Activated gamma-delta T cell treated with Interleukin-2 at 50 U/mL for 16 hours (primary cell): ENCODE measurements at regions not wholly inside any gene's neighbourhood (a gene's known extent, or its start where the extent isn't known, plus 50 kb on each side); places are given as distances from the start of the nearest gene placed in this dataset.

Experiments
- DNase-seq: peaks from one replicate; pipeline ENCODE4 v3.0.0-alpha.2; 2020

- no peak for DNase-seq
Measured at GRCh38 chr3:70840106-70840870, 527.9 kb upstream of the MDFIC2 start.

DNA sequence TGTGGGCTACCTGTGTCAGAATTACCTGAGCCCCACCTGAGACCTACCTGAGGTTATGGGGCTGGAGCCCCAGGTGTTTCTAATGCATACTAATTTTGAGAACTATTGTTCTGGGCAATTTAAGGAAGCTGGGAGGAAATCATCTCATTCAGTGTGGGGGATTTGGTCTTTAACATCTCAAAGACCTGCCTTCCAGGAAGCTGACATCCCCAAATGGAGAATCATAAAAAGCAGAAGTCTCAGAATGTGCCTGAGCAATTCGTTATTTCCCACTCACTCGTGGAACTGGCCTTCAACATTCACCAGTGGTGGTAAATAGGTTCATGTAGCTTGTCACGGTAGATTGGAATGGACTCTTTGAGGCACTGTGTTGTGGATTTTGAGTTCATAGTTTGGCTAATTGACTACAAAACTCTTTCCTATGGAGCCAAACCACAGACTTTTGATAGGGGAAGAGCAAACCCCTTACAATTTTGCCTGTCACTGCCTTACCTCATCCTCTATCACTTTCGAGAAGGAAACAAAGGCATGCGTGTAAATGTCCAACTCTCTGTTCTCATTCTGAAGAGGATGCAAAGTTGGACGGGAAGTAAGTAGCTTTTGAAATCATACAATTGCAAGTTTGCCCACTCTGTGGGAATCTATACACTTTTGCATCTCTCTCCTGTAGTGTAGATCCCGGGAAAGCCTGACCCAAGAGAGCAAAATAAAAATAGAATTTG, 521.0 kb upstream of the MDFIC2 start:
- DNase-seq, result no peak

- DNase-seq, result no peak
Measured at GRCh38 chr3:70832834-70833205, 520.4 kb upstream of the MDFIC2 start.

DNA sequence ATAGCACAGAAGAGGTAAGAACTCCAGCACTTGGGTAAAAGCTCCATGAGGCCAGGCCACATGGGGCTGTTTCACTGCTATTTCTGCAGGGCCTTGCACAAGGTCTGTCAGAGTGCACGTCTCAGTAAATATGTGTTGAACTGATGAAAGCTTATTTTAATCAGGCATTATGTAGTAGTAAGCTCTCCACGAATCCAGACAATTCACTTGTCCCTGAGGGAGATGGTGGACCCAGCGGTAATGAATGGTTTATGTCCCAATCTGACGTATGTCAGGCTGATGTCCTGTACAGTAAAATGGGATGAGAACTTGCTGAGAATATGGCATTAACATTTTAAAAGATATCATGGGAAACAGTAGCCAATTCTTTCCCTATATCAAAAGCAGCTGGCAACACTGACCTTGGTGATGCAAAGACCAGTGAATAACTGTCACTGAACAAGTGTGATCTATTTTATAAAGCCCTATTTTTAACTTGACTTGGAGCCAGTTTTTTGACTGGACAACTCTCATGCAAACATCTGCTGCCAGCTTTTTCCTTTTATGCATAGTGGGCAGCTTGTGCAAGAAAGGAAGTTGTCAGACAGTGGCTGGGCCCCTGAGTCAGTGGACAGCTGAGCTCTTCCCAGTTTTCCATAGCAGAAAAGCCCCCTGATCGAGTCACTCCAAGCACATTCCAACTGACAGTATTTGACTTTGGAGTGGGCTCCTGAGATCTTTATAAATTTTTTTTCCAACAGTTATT, 519.8 kb upstream of the MDFIC2 start:
- DNase-seq, result no peak

GRCh38 chr3:70829092-70829491, 516.7 kb upstream of the MDFIC2 start:
- no peak for DNase-seq

- DNase-seq, result no peak
Measured at GRCh38 chr3:70824773-70825172, 512.3 kb upstream of the MDFIC2 start.

DNA sequence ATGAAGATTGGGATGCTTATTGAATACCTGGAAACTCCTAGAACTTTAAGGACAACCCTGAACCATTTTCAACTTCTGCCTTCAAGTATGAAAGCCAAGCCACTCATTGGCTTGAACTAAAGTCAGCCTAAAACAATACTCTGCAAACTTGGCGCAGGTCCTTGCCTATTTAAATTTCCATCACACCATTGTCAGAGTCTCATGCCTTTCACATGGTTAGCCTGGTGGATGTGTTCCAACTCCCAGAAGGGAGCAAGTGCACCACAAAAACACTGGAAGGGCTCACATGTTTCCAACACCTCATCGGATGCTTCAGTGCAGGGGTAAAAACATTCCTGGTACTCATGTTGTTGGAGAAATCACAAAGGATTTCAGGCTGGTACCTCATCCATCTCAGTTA, 511.6 kb upstream of the MDFIC2 start:
- no peak for DNase-seq

GRCh38 chr3:70823622-70824021, 511.2 kb upstream of the MDFIC2 start:
- no peak for DNase-seq

DNA sequence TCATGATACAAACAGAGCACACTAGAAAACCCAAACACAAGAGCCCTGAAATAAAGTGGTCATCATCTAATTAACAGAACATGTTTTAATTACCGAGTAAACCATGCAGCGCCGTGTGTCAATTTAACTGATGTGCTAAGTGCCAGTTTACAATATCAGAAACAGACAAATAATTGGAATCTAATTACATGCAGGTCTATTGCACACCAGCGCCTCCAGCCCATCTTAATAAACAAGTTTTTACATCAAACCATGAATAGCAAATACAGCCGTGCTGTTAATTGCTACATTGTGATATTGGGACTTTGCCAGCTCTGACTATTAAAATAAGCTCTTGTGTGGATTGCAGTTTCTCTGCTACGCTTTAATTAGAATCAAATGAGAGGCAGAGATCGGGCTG, 510.2 kb upstream of the MDFIC2 start:
- no peak for DNase-seq

DNA sequence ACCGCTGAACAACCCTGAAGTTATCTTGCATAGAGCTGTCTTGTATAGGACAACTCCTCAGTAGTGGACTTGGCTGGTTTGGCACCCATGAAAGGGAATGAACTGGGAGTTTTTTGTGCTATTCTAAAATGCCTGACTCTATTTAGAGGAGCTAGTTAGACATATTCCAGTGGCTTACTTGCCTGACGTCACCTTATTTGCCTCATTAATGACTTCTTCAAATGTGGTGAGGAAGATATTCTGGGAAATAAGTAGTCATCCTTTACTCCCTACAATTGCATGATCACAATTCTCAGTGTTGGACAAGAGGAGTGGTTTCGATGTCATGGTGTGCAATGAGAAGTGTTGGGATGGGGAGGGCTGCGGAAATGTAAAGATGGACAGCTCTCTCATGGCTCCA, 509.2 kb upstream of the MDFIC2 start:
- DNase-seq, result no peak

DNA sequence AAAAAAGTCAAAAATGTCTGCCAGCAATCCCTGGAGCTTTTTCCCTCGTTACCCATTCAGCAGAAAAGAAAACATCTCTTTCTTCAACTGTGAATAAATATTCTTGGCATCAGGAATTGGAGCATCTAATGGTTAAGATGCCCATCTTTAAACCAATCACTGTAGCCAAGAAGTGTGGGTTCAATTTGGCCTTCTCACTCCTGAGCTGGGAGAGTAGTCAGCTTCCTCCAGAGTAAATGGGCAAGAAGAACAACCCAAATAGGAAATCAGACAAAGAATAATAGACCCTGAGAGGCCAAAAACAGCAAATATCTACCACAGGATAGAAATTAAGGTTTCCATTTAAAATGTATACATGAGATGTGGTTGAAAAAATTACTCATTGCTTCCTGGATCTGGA, 508.0 kb upstream of the MDFIC2 start:
- no peak for DNase-seq

DNA sequence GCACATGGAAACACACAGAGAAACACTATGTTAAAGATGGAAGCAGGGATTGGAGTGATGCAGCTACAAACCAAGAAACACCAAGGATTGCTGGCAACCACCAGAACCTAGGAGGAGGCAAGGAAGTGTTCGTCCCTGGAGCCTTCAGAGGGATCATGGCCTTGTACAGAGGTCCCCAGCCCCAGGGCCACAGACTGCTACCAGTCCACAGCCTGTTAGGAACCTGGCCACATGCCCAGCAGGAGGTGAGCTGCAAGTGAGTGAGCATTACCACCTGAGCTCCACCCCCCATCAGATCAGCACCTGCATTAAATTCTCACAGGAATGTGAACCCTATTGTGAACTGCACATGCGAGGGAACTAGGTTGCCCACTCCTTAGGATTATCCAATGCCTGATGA, 505.7 kb upstream of the MDFIC2 start:
- no peak for DNase-seq

DNA sequence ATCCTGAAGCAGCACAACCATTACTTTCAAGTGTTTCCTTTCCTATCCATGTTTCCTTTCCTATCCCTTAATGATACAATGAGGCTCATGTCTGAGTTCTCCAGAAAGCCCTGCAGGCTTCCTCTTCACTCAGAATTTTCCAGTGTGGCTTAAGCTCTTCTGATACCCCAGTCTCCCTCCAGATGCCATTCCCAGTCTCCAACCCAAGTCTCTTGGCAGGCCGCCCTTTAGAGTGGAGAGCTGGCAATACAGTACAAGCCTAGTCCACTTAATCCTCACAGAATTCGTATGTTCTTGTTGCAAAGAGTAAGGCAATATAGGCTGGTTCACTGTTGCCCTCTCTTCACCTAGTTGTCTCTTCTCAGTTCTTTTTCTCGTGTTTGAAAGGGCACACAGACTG, 503.9 kb upstream of the MDFIC2 start:
- DNase-seq, result no peak

DNA sequence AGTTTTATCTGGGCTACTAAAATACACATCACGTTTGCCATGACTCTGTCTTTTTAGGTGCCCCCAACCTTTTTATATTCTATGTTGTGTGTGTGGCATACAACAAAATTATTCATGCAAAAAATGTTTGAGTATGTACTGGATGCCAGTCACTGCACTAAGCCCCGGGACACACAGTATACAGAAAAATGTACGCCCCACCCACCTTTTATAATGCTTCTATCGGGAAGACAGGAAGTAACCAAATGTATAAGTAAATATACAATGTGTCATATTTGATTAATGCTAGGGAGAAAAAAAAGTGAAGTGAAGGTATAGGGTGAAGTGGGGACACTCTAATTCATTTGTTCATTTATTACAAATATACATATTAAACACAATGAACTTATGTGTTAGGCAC, 503.4 kb upstream of the MDFIC2 start:
- DNase-seq, result no peak

DNA sequence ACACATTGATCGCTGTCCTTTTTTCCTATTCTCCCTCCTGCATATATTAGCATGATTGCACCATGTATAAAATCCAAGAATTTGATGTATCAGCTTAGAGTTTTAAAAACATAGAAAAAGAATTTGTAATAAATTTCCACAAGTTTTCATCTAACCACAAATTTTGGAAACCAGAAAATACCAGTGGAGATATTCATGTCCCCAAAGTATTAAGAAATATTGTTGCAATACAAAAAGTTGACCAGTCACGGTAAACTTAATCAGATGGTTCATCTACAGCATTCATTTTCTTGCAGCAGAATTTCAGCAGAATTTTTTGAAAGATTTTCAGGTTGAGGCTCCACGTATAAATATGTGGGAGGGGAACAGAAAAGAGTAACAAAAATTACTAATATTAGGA, 500.9 kb upstream of the MDFIC2 start:
- DNase-seq, result no peak

DNA sequence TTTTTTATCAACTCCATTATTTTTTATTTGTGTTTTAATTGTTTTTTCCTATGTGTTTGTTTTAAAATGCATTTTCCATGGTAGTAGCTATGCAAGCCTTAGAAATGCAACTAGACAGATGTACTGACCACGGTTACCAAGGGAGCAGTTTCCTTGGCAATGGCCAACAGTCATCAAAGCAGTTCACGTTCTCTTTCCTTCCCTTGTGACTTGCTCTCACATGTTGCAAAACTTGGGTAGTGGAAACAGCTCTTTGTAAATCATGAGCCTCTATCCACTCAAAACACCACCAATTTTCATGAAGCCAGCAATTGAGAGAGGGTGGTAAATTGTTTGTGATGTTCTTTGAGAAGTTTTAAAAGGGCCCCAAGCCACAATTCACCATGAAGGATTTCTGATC, 499.4 kb upstream of the MDFIC2 start:
- no peak for DNase-seq

GRCh38 chr3:70808881-70809280, 496.4 kb upstream of the MDFIC2 start:
- no peak for DNase-seq

DNA sequence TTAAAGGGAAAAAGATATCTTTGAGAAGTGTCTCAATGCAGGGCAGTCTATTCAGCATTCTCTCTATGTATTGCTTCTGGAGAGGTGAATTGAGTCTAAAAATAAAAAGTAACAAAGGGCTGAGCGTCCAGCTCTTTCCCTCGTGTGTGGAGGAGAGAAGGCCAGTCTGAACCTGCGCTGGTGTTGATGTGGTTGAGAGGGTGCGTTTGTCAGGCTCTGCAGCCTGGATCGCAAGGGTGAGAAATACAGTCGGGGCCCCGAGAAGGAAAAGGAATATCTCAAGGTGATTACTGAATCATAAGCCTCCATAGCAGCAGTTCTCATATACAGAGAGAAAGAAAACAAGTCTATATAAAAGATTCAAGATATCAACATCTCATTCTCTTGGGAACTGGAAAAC, 494.1 kb upstream of the MDFIC2 start:
- no peak for DNase-seq

- DNase-seq, result no peak
Measured at GRCh38 chr3:70806021-70806420, 493.6 kb upstream of the MDFIC2 start.

GRCh38 chr3:70805061-70805889, 492.8 kb upstream of the MDFIC2 start:
- no peak for DNase-seq

DNA sequence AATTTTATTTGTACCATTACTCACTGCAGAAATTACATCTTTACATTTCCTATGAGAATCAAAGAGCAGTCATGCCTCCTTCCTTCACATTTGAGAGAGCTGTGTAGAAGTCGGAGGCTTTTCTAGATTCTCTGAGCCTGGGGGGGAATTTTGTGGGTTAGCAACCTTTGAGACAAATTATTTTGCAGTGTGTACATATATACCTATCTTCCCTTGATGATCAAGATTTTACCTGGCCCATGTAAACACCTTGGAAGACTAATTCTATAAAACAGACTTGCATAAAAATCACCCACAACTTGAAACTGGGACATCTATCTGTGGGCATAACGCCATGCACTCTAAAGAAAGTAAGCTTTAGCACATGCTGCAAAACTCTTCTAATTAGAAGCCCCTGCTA, 491.5 kb upstream of the MDFIC2 start:
- DNase-seq, result no peak

GRCh38 chr3:70803319-70803718, 490.9 kb upstream of the MDFIC2 start:
- DNase-seq, result no peak

DNA sequence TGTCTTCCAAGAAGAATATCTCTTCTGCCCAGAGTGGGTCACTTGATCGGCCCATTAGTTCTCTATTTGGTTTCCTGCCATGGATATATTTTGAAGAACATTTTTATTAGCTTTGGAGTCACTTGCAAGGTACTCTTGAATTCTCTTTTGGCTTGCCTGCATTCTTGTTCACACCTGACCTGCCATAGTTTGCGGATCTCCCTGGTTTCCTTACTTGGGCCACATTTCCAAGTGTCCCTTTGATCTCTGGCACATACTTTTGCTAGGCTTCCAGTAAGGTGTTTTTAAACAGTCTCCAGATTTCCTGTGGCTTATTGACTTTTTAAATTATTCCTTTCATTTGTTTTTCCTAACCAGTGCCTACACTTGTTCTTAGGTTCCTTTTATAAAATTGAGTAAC, 488.5 kb upstream of the MDFIC2 start:
- DNase-seq, result no peak
